ENCODE measurements at regions not wholly inside any gene's neighbourhood (a gene's known extent, or its start where the extent isn't known, plus 50 kb on each side); places are given as distances from the start of the nearest gene placed in this dataset. TPM values are rescaled to one million over a fixed set of nuclear protein-coding genes. Genes with fewer than 3 reads are reported as not detected.

Small RNA genes in the stretch of these regions (small RNA-seq; reads per million reads assigned to genes)
- not detected for gene CYP46A4P

All from K562 (cell line).